GM23338 (cell line): ENCODE measurements at regions not wholly inside any gene's neighbourhood (a gene's known extent, or its start where the extent isn't known, plus 50 kb on each side); places are given as distances from the start of the nearest gene placed in this dataset.

Experiments
- ATAC-seq: fragments of 200-7000 bp; cut with Tn5 transposase; 3 replicates; pipeline ENCODE4 v1.9.1; 2020
- DNase-seq: peaks from one replicate; pipeline ENCODE4 v3.0.0-alpha.2; 2015; ENCODE audit warnings: low spot score
- H2AFZ ChIP-seq: fragments of 200-600 bp; sonication (generic); 2 replicates; pipeline ENCODE4 v1.8.0; 2016; ENCODE audit warnings: antibody characterized with exemption, mild to moderate bottlenecking, moderate library complexity
- H3F3A ChIP-seq: fragments of 200-600 bp; sonication (generic); replicated peaks from 2 replicates; pipeline ENCODE4 v1.8.0; 2017; ENCODE audit warnings: antibody characterized with exemption, mixed run types, low read depth
- H3K27ac ChIP-seq: fragments of 200-600 bp; sonication (generic); 2 replicates; pipeline ENCODE4 v1.6.1; 2016; ENCODE audit warnings: low read depth
- H3K27me3 ChIP-seq: fragments of 200-600 bp; sonication (generic); 2 replicates; pipeline ENCODE4 v1.8.0; 2016; ENCODE audit warnings: mild to moderate bottlenecking, mixed run types, moderate library complexity; ENCODE audit not compliant: insufficient read depth
- H3K36me3 ChIP-seq: fragments of 200-600 bp; sonication (generic); 2 replicates; pipeline ENCODE4 v1.8.0; 2016; ENCODE audit warnings: mild to moderate bottlenecking; ENCODE audit not compliant: insufficient read depth
- H3K4me1 ChIP-seq: fragments of 200-600 bp; sonication (generic); 2 replicates; pipeline ENCODE4 v1.8.0; 2016; ENCODE audit warnings: mild to moderate bottlenecking, moderate library complexity; ENCODE audit not compliant: insufficient read depth
- H3K4me2 ChIP-seq: fragments of 200-600 bp; sonication (generic); 2 replicates; pipeline ENCODE4 v1.7.1; 2017; ENCODE audit warnings: mixed run types
- H3K4me3 ChIP-seq: fragments of 200-600 bp; sonication (generic); 2 replicates; pipeline ENCODE4 v1.6.1; 2016; ENCODE audit warnings: mixed run types
- H3K79me2 ChIP-seq: fragments of 200-600 bp; sonication (generic); replicated peaks from 2 replicates; pipeline ENCODE4 v1.8.0; 2017; ENCODE audit warnings: mild to moderate bottlenecking; ENCODE audit not compliant: insufficient read depth
- H3K9me2 ChIP-seq: fragments of 200-600 bp; sonication (generic); 2 replicates; pipeline ENCODE4 v1.8.0; 2017; ENCODE audit not compliant: insufficient read depth
- H4K20me1 ChIP-seq: fragments of 200-600 bp; sonication (generic); replicated peaks from 2 replicates; pipeline ENCODE4 v1.8.0; 2017; ENCODE audit warnings: mild to moderate bottlenecking; ENCODE audit not compliant: insufficient read depth
- H3K27ac Mint-ChIP-seq: 2 replicates; pipeline ENCODE4 v1.8.0; 2020; ENCODE audit warnings: inconsistent platforms, mild to moderate bottlenecking, moderate library complexity, mixed read lengths
- H3K27me3 Mint-ChIP-seq: 3 replicates; pipeline ENCODE4 v1.8.0; 2022; ENCODE audit warnings: low read depth, mild to moderate bottlenecking, moderate library complexity, mixed read lengths, inconsistent platforms; ENCODE audit not compliant: insufficient read depth, poor library complexity
- H3K36me3 Mint-ChIP-seq: 3 replicates; pipeline ENCODE4 v1.8.0; 2021; ENCODE audit warnings: low read depth, mild to moderate bottlenecking, inconsistent platforms, moderate library complexity, mixed read lengths
- H3K4me1 Mint-ChIP-seq: 3 replicates; pipeline ENCODE4 v1.8.0; 2020; ENCODE audit warnings: mild to moderate bottlenecking, inconsistent platforms, mixed read lengths
- H3K4me3 Mint-ChIP-seq: 3 replicates; pipeline ENCODE4 v1.8.0; 2021; ENCODE audit warnings: moderate library complexity, mild to moderate bottlenecking, inconsistent platforms, mixed read lengths
- H3K9me3 Mint-ChIP-seq: 3 replicates; pipeline ENCODE4 v1.8.0; 2020; ENCODE audit warnings: moderate library complexity, mild to moderate bottlenecking, inconsistent platforms, mixed read lengths
- CREB1 ChIP-seq: fragments of 250-450 bp; sonication (Bioruptor Pico); IDR thresholded peaks from 2 replicates; pipeline ENCODE4 v1.5.0; 2020; ENCODE audit warnings: low read depth, mild to moderate bottlenecking, moderate library complexity
- EZH2 ChIP-seq: fragments of 200-600 bp; sonication (generic); IDR thresholded peaks from one replicate; pipeline ENCODE4 v1.8.0; 2017; ENCODE audit warnings: antibody characterized with exemption, mild to moderate bottlenecking, low read depth; ENCODE audit not compliant: unreplicated experiment
- EZH2phosphoT487 ChIP-seq: fragments of 200-600 bp; sonication (generic); IDR thresholded peaks from one replicate; pipeline ENCODE4 v1.8.1; 2018; ENCODE audit warnings: antibody characterized with exemption; ENCODE audit not compliant: unreplicated experiment
- JUNB ChIP-seq: IDR thresholded peaks from one replicate; pipeline ENCODE4 v1.6.1; 2016; ENCODE audit warnings: antibody characterized with exemption; ENCODE audit not compliant: unreplicated experiment
- NANOG ChIP-seq: IDR thresholded peaks from 2 replicates; pipeline ENCODE4 v1.6.1; 2016; ENCODE audit warnings: antibody characterized with exemption, borderline replicate concordance
- POLR2AphosphoS5 ChIP-seq: IDR thresholded peaks from 2 replicates; pipeline ENCODE4 v1.6.1; 2016; ENCODE audit warnings: antibody characterized with exemption, low read depth
- REST ChIP-seq: IDR thresholded peaks from one replicate; pipeline ENCODE4 v1.6.1; 2018; ENCODE audit warnings: antibody characterized with exemption; ENCODE audit not compliant: unreplicated experiment
- STAT1 ChIP-seq: IDR thresholded peaks from one replicate; pipeline ENCODE4 v1.6.1; 2016; ENCODE audit warnings: antibody characterized with exemption; ENCODE audit not compliant: unreplicated experiment
- ZNF114 ChIP-seq: fragments of 250-450 bp; sonication (Bioruptor Pico); IDR thresholded peaks from 2 replicates; pipeline ENCODE4 v1.5.0; 2020; ENCODE audit warnings: mild to moderate bottlenecking, moderate library complexity
- ZNF331 ChIP-seq: fragments of 250-450 bp; sonication (Bioruptor Pico); IDR thresholded peaks from 2 replicates; pipeline ENCODE4 v1.5.0; 2020; ENCODE audit warnings: low read depth, mild to moderate bottlenecking, moderate library complexity
- ZNF462 ChIP-seq: fragments of 250-450 bp; sonication (Bioruptor Pico); IDR thresholded peaks from 2 replicates; pipeline ENCODE4 v1.5.0; 2020; ENCODE audit warnings: mild to moderate bottlenecking, moderate library complexity
- TF ChIP-seq, protein P1 (sequence below): IDR thresholded peaks from 2 replicates; pipeline ENCODE4 v1.6.1; 2016; ENCODE audit warnings: antibody characterized with exemption
- TF ChIP-seq, protein P2 (sequence below), 2 experiments: fragments of 200-600 bp in 1 of 2; sonication (generic) in 1 of 2; conservative IDR thresholded peaks; 2 replicates each; pipeline versions ENCODE4 v1.5.1 to v1.6.1; 2016 to 2017; ENCODE audit warnings: antibody characterized with exemption in 2 of 2, low read depth in 2 of 2, mild to moderate bottlenecking in 2 of 2, moderate library complexity in 1 of 2

- Histone ChIP-seq H3K9me2 (no peaks in the 10 kb centered on the region), H3K27ac (no peak overlapping the region)
- TF ChIP-seq STAT1 = no peak
- no peak for TF ChIP-seq REST
- no peak for TF ChIP-seq NANOG
- no peak for TF ChIP-seq ZNF462 (CRISPR knock-in tag)
- TF ChIP-seq ZNF331 = no peak
- TF ChIP-seq JUNB = no peak
- no peak for TF ChIP-seq POLR2AphosphoS5
- no peak for TF ChIP-seq CREB1
- TF ChIP-seq, protein P1, sequence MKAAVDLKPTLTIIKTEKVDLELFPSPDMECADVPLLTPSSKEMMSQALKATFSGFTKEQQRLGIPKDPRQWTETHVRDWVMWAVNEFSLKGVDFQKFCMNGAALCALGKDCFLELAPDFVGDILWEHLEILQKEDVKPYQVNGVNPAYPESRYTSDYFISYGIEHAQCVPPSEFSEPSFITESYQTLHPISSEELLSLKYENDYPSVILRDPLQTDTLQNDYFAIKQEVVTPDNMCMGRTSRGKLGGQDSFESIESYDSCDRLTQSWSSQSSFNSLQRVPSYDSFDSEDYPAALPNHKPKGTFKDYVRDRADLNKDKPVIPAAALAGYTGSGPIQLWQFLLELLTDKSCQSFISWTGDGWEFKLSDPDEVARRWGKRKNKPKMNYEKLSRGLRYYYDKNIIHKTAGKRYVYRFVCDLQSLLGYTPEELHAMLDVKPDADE = no peak
- TF ChIP-seq, protein P2, sequence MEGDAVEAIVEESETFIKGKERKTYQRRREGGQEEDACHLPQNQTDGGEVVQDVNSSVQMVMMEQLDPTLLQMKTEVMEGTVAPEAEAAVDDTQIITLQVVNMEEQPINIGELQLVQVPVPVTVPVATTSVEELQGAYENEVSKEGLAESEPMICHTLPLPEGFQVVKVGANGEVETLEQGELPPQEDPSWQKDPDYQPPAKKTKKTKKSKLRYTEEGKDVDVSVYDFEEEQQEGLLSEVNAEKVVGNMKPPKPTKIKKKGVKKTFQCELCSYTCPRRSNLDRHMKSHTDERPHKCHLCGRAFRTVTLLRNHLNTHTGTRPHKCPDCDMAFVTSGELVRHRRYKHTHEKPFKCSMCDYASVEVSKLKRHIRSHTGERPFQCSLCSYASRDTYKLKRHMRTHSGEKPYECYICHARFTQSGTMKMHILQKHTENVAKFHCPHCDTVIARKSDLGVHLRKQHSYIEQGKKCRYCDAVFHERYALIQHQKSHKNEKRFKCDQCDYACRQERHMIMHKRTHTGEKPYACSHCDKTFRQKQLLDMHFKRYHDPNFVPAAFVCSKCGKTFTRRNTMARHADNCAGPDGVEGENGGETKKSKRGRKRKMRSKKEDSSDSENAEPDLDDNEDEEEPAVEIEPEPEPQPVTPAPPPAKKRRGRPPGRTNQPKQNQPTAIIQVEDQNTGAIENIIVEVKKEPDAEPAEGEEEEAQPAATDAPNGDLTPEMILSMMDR (conservative IDR thresholded peaks at IDR 0.05; ENCODE audit: low read depth in 2 of 2) = no peak
- no peak for TF ChIP-seq EZH2
- TF ChIP-seq ZNF114 (CRISPR knock-in tag) = no peak
- TF ChIP-seq EZH2phosphoT487 = no peak
These were observed 89.6 kb upstream of the SOX5 start for GRCh38 chr12:24039113-24039525.

More at GRCh38 chr12:24039113-24039525, 89.6 kb upstream of the SOX5 start:
- no peaks in the 10 kb centered on the region for H3K36me3 ChIP-seq
- H4K20me1 ChIP-seq = no peaks in the 10 kb centered on the region
- no peaks in the 10 kb centered on the region for H3F3A ChIP-seq
- H3K27me3 Mint-ChIP-seq = peaks cover 2% of the 10 kb centered on the region
- H3K36me3 Mint-ChIP-seq = no peaks in the 10 kb centered on the region
- no peak overlapping the region for H3K4me3 ChIP-seq
- no peaks in the 10 kb centered on the region; the same call in 2 of the 3 replicates for H3K4me1 Mint-ChIP-seq
- no peak overlapping the region for H3K4me3 Mint-ChIP-seq
- no peak overlapping the region; the same call in 1 of the 2 replicates for H3K27ac Mint-ChIP-seq
- H3K79me2 ChIP-seq = no peaks in the 10 kb centered on the region
- no peaks in the 10 kb centered on the region for H3K9me3 Mint-ChIP-seq
- H3K4me1 ChIP-seq = no peaks in the 10 kb centered on the region
- DNase-seq (no peak), ATAC-seq (no peak)
- no peak overlapping the region for H2AFZ ChIP-seq
- H3K4me2 ChIP-seq = no peak overlapping the region
- no peaks in the 10 kb centered on the region for H3K27me3 ChIP-seq
